ENCODE measurements at regions not wholly inside any gene's neighbourhood (a gene's known extent, or its start where the extent isn't known, plus 50 kb on each side); places are given as distances from the start of the nearest gene placed in this dataset.

GRCh38 chr3:83002869-83003445 is 1241.5 kb upstream of the GBE1 start:
- H3K4me3 ChIP-seq: no peak overlapping the region
- ATAC-seq (no peak), FAIRE-seq (no peak), DNase-seq (no peak)
- no peaks in the 10 kb centered on the region for H3K36me3 ChIP-seq
- intact Hi-C loops (cut with DNase I): no loop called here
- no peaks in the 10 kb centered on the region for H3K4me1 ChIP-seq
- H3K27me3 ChIP-seq: no peaks in the 10 kb centered on the region
- no peaks in the 10 kb centered on the region for H3K9me3 ChIP-seq
- no peak overlapping the region for H3K27ac ChIP-seq
- WGBS, 2 donors: 31 to 33% methylated on average over 3 of the region's 3 CpGs
- no peak for TF ChIP-seq CTCF (IDR thresholded peaks at IDR 0.05)

GRCh38 chr3:82999777-83000176 is 1238.3 kb upstream of the GBE1 start:
- 78 to 86% methylated on average over 1 of the region's 1 CpG for WGBS, 2 donors

GRCh38 chr3:82978368-82978767 is 1216.9 kb upstream of the GBE1 start:
- 77% methylated on average over 3 of the region's 3 CpGs for WGBS, 2 donors
- Histone ChIP-seq H3K9me3 (no peaks in the 10 kb centered on the region), H3K27me3 (no peaks in the 10 kb centered on the region), H3K4me3 (no peak overlapping the region), H3K4me1 (no peaks in the 10 kb centered on the region), H3K36me3 (no peaks in the 10 kb centered on the region), H3K27ac (no peak overlapping the region)
- intact Hi-C loops (cut with DNase I): no loop called here
- TF ChIP-seq CTCF (IDR thresholded peaks at IDR 0.05): no peak
- ATAC-seq: no peak
- no peak for FAIRE-seq
- no peak for DNase-seq

More at GRCh38 chr3:82999777-83000176, 1238.3 kb upstream of the GBE1 start:
- no peak for ATAC-seq
- no peak for TF ChIP-seq CTCF (IDR thresholded peaks at IDR 0.05)
- intact Hi-C loops (cut with DNase I): no loop called here
- H3K27me3 ChIP-seq: no peaks in the 10 kb centered on the region
- no peak for DNase-seq
- no peak overlapping the region for H3K27ac ChIP-seq
- no peaks in the 10 kb centered on the region for H3K4me1 ChIP-seq
- H3K4me3 ChIP-seq: no peak overlapping the region
- FAIRE-seq: no peak
- H3K9me3 ChIP-seq: no peaks in the 10 kb centered on the region
- H3K36me3 ChIP-seq: no peaks in the 10 kb centered on the region

GRCh38 chr3:82977871-82978270 is 1216.4 kb upstream of the GBE1 start:
- no peak for TF ChIP-seq CTCF (IDR thresholded peaks at IDR 0.05)
- H3K27me3 ChIP-seq: no peaks in the 10 kb centered on the region
- no peaks in the 10 kb centered on the region for H3K9me3 ChIP-seq
- no peak for DNase-seq
- intact Hi-C loops (cut with DNase I): no loop called here
- no peak overlapping the region for H3K27ac ChIP-seq
- no peak for ATAC-seq
- H3K4me3 ChIP-seq: no peak overlapping the region
- 75 to 82% methylated on average over 3 of the region's 3 CpGs for WGBS, 2 donors
- FAIRE-seq: no peak
- H3K36me3 ChIP-seq: no peaks in the 10 kb centered on the region
- no peaks in the 10 kb centered on the region for H3K4me1 ChIP-seq

GRCh38 chr3:82973791-82974190 is 1212.3 kb upstream of the GBE1 start:
- H3K9me3 ChIP-seq: no peaks in the 10 kb centered on the region
- no peak for TF ChIP-seq CTCF (IDR thresholded peaks at IDR 0.05)
- 57% methylated on average over 1 of the region's 1 CpG for WGBS, 2 donors
- no peaks in the 10 kb centered on the region for H3K4me1 ChIP-seq
- DNase-seq (no peak), ATAC-seq (no peak), FAIRE-seq (no peak)
- intact Hi-C loops (cut with DNase I): no loop called here
- H3K27ac ChIP-seq: no peak overlapping the region
- no peaks in the 10 kb centered on the region for H3K36me3 ChIP-seq
- no peak overlapping the region for H3K4me3 ChIP-seq
- H3K27me3 ChIP-seq: no peaks in the 10 kb centered on the region

All from pancreas (tissue), 10 donors.